ENCODE measurements at regions not wholly inside any gene's neighbourhood (a gene's known extent, or its start where the extent isn't known, plus 50 kb on each side); places are given as distances from the start of the nearest gene placed in this dataset.

DNA sequence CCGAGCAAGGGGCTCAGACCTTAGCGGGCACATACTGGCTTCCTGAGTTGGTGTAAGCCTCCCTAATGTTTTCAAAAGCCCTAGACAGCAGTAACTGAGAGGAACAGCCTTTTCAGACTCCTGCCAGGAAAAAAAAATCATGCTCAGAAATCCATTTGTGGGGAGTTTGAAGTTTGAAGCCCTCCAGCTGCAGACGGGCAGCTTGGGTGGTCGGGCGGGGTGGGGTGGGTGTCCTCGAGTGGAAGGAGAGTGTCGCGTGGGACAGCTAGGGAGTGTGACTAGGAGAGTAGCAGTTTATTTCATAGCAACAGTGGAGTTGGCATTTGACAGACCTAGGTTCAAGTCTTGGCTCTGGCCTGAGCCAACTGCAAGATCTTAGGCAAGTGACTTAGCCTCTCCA lies 90.7 kb upstream of the PITX1 start:
- peaks cover 6% of the 10 kb centered on the region for H3K4me1 ChIP-seq
- H3K27ac ChIP-seq: no peak overlapping the region
- no peak for DNase-seq
- H3K4me3 ChIP-seq: no peak overlapping the region
- H3K9me3 ChIP-seq (replicated peaks): no peaks in the 10 kb centered on the region
- H3K27me3 ChIP-seq: no peaks in the 10 kb centered on the region
- H3K36me3 ChIP-seq: no peaks in the 10 kb centered on the region

DNA sequence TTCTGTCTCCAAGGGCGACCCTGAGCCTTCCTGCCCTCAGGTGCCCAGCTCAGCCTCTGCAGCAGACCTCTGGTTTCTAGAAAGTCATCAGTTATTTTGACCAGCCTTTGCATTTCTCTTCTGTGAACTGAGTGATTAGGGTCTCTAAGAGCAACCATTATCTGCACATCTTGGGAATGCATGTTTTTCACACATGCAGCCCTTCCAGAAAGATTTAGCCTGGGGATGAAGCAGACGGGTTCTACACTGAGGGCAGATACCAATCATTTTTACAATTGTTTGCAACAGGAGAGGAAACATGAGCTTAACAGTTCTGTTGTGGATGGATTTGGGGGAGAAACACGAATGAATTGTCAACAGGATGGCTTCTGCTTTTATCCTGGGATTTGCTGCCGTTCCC lies 90.1 kb upstream of the PITX1 start:
- Histone ChIP-seq H3K4me1 (peaks cover 6% of the 10 kb centered on the region), H3K27ac (no peak overlapping the region), H3K27me3 (no peaks in the 10 kb centered on the region), H3K4me3 (no peak overlapping the region), H3K9me3 (replicated peaks) (no peaks in the 10 kb centered on the region), H3K36me3 (no peaks in the 10 kb centered on the region)
- DNase-seq: no peak

DNA sequence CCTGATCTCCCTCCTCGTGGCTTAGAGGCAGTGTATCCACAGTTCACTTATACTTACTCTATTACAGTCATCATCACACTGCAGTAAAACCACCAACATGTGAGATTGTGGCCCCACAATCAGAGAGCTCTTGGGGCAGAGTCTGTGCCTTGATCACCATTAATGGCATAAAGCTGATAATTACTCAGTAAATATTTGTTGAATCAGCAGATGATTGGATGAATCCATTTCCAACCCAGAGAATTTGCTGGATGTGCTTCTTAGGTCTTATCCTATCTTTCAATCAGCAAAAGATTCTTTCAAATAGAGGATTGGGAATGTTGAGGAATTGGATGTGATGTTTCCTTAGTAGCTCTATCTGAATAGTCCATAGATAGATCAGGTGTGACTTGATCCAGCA lies 88.8 kb upstream of the PITX1 start:
- Histone ChIP-seq H3K27ac (no peak overlapping the region), H3K4me1 (no peaks in the 10 kb centered on the region), H3K4me3 (no peak overlapping the region), H3K27me3 (no peaks in the 10 kb centered on the region), H3K9me3 (replicated peaks) (no peaks in the 10 kb centered on the region), H3K36me3 (no peaks in the 10 kb centered on the region)
- no peak for DNase-seq

DNA sequence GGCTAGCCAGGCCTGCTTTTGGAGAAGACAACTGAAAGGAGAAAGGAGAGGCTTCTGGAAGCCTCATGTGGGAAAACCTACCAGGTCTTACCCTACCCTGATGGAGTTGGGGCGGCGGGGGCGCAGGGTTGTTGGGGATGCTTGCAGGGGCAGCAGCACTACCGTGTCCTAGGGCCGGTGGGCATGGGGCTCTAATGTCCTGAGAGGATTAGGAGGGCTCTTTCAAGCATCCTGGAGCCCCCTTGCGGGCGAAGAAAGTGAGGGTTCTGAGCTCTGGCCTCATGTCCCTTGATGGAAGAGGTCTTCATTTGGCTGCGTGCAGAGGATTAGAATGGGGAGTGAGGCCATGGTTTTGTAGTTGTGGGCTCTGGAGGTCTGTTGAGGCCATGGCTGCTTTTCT lies 86.9 kb upstream of the PITX1 start:
- Histone ChIP-seq H3K27me3 (no peaks in the 10 kb centered on the region), H3K9me3 (replicated peaks) (no peaks in the 10 kb centered on the region), H3K36me3 (no peaks in the 10 kb centered on the region), H3K4me3 (no peak overlapping the region), H3K27ac (no peak overlapping the region), H3K4me1 (no peaks in the 10 kb centered on the region)
- DNase-seq: no peak

DNA sequence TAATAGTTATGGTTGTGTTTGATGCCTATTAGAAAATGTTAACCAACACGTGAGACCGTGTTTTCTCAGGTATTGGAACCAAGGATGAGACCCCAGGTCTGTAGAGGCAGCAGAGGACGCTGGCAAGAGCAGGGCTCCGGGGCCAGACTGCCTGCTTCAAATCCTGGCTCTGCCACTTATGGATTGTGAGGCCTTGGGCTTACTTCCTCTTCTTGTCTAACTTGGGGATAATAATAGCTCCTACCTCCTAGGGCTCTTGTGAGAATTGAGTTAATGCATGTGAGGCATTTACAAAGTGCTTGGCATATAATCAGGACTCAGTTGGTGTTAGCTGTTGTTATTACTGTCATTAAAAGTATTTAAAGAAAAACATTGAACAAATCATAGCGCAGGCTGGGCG lies 85.5 kb upstream of the PITX1 start:
- Histone ChIP-seq H3K4me1 (no peaks in the 10 kb centered on the region), H3K36me3 (no peaks in the 10 kb centered on the region), H3K27ac (no peak overlapping the region), H3K9me3 (replicated peaks) (no peaks in the 10 kb centered on the region), H3K4me3 (no peak overlapping the region), H3K27me3 (no peaks in the 10 kb centered on the region)
- DNase-seq: no peak

DNA sequence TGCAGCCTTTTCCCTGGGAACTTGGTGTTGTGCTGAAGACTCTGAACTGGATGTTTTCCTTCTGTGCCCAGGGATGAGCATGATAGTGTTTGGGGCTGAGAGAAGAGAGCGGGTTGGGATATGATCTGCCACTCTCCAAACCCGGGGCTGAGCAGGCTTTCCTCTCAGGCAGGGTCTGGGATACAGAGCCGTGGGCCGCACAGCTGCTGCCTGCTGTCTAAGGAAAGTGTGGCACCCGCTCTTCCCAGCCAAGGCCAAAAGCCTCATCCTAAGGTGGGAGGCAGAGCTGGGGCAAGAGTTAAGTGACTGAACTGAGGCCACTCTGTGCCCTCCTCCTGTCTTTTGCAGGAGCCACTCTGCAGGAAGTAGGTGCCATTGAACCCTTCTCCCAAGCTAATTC lies 83.6 kb upstream of the PITX1 start:
- DNase-seq: peak in 1 of 2 experiments; percentile 39
- H3K27ac ChIP-seq: no peak overlapping the region
- no peaks in the 10 kb centered on the region for H3K4me1 ChIP-seq
- no peaks in the 10 kb centered on the region for H3K27me3 ChIP-seq
- H3K4me3 ChIP-seq: no peak overlapping the region
- no peaks in the 10 kb centered on the region for H3K9me3 ChIP-seq (replicated peaks)
- H3K36me3 ChIP-seq: no peaks in the 10 kb centered on the region

DNA sequence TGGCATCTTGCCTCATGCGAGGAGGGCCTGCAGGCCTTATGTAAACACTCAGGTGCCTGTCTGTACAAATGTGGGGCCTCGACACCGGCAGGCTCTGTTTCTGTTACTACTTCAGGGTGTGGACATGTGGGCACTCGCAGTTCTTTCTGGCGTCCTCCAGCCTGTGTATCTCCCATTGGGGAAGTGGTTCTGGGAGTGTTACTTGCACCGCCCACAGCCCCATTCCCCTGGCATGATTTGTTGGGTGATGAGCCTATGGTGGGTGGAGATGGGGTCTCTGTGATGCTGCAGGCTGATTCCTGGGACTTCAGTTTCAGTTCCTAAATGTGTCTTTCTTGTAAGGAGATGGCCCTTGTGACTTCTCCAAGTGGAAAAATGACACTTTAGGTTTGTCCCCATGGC lies 82.1 kb upstream of the PITX1 start:
- no peak overlapping the region for H3K4me3 ChIP-seq

DNA sequence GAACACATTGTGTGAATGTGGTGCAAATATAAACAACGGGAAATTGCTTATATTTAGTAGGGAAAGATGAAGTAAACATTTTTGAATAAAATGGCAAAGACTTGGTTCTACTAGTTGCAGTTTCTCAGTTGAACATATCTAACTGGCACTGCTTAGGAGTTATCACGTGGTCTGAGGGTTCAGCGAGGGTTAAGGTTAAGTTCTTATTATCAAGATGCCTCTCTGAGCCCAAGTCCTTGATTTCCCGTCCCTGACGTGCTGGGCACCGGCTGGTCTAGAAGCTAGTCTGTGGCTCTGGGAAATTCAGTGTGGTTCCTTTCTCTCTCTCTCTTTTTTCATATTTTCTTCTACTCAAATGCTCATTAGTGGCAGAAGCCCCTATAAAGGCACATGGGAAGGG lies 81.6 kb upstream of the PITX1 start:
- H3K4me3 ChIP-seq: no peak overlapping the region
- no peak overlapping the region for H3K27ac ChIP-seq

More for the DNA sequence above, 82.1 kb upstream of the PITX1 start:
- no peaks in the 10 kb centered on the region for H3K9me3 ChIP-seq (replicated peaks)
- no peaks in the 10 kb centered on the region for H3K36me3 ChIP-seq
- no peaks in the 10 kb centered on the region for H3K4me1 ChIP-seq
- no peak overlapping the region for H3K27ac ChIP-seq
- no peak for DNase-seq
- no peaks in the 10 kb centered on the region for H3K27me3 ChIP-seq

DNA sequence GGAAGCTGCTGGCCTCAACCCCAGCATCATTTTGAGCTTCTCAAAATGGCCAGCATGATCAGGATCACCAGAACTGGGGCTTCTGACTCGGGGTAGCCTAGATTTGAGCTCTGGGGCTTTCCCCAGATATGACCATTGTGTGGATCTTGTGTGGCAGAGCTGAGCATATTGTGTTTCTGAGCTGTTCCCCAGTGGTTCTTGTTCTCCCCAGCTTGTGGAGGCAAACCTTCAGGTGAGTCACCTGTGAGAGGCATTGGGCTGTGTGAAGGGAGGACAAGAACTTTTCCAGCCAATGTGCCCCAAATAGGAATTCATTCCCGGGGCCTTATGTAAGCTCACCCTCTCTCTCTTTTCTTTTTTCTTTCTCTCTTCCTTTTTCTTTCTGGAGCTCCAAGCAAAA lies 80.7 kb upstream of the PITX1 start:
- H3K4me3 ChIP-seq: no peak overlapping the region
- no peaks in the 10 kb centered on the region for H3K4me1 ChIP-seq

More for the DNA sequence above, 81.6 kb upstream of the PITX1 start:
- Histone ChIP-seq H3K4me1 (no peaks in the 10 kb centered on the region), H3K36me3 (no peaks in the 10 kb centered on the region), H3K27me3 (no peaks in the 10 kb centered on the region), H3K9me3 (replicated peaks) (no peaks in the 10 kb centered on the region)
- DNase-seq: no peak

DNA sequence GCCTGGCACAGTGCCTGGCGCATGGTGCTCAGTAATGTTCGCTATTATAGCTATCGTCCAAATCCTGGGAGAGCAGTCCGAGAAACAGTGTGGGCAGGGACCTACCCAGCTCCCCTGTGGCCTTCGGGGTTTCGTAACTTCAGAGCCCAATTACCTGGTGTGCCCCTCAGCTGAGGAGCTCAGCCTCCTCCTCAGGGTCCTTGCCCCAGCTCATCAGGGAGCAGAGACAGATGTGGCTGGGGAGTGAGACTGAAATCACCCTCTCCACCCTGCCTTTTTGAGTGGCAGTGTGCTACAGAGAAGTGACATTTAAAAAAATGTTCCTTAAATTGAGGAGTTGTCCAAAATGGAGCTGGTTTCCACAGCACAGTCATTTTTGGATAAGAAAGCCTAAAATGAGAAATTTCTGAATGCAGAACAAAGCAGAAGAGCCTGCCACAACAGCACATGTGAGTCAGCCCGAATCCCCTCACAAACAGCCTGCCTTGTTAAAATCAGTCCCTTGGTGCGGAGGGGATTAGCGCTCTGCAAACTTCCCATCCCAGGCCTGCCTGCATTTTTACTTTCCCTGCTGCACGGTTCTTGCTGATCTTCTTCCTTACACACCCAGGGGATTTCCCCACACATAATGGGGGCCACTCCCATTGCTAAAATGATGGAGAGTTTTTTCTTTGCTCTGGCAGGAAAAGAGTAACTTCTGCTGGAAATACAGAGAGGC lies 78.1 kb upstream of the PITX1 start:
- no peaks in the 10 kb centered on the region for H3K4me1 ChIP-seq
- H3K9me3 ChIP-seq (replicated peaks): no peaks in the 10 kb centered on the region
- DNase-seq: peak; percentile 19 to 35

More for the DNA sequence above, 80.7 kb upstream of the PITX1 start:
- H3K36me3 ChIP-seq: no peaks in the 10 kb centered on the region
- H3K27ac ChIP-seq: no peak overlapping the region
- DNase-seq: no peak
- H3K9me3 ChIP-seq (replicated peaks): no peaks in the 10 kb centered on the region
- no peaks in the 10 kb centered on the region for H3K27me3 ChIP-seq

DNA sequence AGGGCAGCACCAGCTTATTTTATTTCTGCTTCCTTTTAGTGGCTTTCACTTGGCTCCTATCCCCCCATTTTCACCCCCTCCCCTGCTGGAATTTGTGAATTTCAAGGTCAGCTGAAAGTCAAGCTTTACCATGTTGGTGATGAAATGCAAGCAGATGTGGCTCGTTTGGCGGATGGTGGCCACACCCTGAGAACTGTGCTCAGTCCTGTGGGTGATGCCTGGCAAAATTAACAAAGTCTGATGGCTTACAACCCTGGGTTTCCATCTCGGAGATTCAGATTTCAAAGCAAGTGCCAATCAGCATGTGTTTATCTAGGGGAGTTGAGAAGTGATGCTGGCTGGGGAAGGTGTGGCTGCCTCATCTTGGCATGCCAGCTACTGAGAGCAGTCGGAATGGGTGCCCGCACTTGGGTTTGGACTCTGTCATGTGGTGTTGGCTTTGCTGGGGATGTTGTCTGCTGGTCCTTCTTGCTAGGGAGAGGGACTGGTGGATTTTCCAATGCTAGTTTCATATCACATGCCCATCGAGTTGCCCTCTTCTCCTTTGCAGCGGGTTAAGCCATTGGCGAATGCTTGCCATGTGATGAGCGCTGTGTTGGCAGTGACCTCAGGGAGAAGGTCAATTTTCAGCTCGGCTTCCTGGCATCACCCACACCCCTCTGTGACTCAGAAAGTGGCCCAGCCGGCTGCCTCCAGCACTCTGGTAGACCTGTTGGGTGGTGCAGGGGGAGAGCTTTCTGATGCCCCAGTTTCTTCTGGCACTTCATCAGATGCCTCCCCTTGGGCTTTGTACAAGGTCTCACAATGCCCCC lies 77.0 kb upstream of the PITX1 start:
- H3K36me3 ChIP-seq: no peaks in the 10 kb centered on the region
- H3K9me3 ChIP-seq (replicated peaks): no peaks in the 10 kb centered on the region
- no peaks in the 10 kb centered on the region for H3K4me1 ChIP-seq
- no peak overlapping the region for H3K27ac ChIP-seq
- no peak overlapping the region for H3K4me3 ChIP-seq
- H3K27me3 ChIP-seq: no peaks in the 10 kb centered on the region
- no peak for DNase-seq

More for the DNA sequence above, 78.1 kb upstream of the PITX1 start:
- Histone ChIP-seq H3K4me3 (no peak overlapping the region), H3K27me3 (no peaks in the 10 kb centered on the region), H3K27ac (no peak overlapping the region), H3K36me3 (no peaks in the 10 kb centered on the region)

DNA sequence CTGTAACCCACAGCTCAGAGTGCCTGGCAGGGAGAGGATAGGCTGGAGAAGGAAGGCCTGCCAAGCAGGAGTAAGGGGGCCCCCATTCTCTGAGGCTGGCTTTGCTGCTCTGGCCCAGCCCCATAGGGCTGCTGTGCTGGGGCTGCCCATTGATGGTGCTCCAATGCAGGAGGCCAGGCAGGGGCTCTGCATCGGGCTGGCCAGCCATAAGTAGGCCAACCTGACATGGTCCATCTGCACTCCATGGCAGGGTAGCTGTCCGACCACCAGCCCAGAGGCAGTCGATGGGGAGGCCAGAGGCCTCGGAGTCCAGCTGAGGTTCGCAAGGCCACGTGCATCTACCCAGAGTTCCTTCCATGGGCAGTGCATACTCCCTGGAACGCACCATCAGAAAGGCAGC lies 75.0 kb upstream of the PITX1 start:
- H3K4me1 ChIP-seq: no peaks in the 10 kb centered on the region
- no peaks in the 10 kb centered on the region for H3K27me3 ChIP-seq
- no peaks in the 10 kb centered on the region for H3K36me3 ChIP-seq
- no peak for DNase-seq
- no peak overlapping the region for H3K27ac ChIP-seq
- no peaks in the 10 kb centered on the region for H3K9me3 ChIP-seq (replicated peaks)
- no peak overlapping the region for H3K4me3 ChIP-seq

DNA sequence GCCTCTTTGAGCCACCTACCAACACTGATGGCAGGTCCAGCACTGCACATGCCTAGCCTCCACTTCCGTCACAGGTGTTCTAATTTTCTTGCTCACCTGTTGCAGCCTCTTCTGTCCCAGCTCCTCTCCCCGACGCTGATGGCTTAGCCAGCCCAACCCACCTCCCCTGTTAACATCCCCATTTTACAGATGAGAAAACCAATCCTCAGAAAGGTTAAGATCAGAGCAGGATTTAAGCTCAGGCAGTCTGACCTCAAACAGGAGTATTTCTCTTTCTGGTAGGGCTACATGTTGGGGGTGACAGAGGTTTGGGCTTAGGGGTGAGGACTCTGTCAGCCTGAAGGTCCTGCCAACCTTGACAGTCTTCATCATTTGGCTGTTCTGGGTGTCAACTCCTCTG lies 74.5 kb upstream of the PITX1 start:
- Histone ChIP-seq H3K9me3 (replicated peaks) (no peaks in the 10 kb centered on the region), H3K27ac (no peak overlapping the region), H3K36me3 (no peaks in the 10 kb centered on the region), H3K4me1 (no peaks in the 10 kb centered on the region), H3K4me3 (no peak overlapping the region), H3K27me3 (no peaks in the 10 kb centered on the region)
- DNase-seq: no peak

DNA sequence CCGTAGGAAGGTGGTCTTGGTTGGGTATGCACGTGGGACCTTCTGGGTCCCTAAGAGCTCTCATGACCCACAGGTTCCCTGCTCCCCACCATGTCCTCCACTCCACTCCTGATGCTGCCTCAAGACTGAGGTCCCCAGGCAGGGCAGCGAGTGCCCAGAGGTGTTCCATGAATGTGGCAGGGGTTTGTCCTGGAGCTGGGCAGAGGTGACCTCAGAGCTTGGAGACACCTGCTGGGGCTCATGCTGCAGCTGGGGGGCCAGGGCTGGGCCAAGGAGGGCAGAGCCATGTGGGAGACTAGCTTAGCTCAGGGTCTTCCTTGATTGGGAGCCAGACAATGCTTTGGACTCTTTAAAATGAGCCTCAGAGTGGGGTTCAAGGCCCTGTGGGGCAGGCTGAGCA lies 74.0 kb upstream of the PITX1 start:
- no peaks in the 10 kb centered on the region for H3K9me3 ChIP-seq (replicated peaks)
- DNase-seq: no peak
- no peaks in the 10 kb centered on the region for H3K27me3 ChIP-seq
- no peaks in the 10 kb centered on the region for H3K36me3 ChIP-seq
- no peak overlapping the region for H3K27ac ChIP-seq
- no peaks in the 10 kb centered on the region for H3K4me1 ChIP-seq
- no peak overlapping the region for H3K4me3 ChIP-seq

DNA sequence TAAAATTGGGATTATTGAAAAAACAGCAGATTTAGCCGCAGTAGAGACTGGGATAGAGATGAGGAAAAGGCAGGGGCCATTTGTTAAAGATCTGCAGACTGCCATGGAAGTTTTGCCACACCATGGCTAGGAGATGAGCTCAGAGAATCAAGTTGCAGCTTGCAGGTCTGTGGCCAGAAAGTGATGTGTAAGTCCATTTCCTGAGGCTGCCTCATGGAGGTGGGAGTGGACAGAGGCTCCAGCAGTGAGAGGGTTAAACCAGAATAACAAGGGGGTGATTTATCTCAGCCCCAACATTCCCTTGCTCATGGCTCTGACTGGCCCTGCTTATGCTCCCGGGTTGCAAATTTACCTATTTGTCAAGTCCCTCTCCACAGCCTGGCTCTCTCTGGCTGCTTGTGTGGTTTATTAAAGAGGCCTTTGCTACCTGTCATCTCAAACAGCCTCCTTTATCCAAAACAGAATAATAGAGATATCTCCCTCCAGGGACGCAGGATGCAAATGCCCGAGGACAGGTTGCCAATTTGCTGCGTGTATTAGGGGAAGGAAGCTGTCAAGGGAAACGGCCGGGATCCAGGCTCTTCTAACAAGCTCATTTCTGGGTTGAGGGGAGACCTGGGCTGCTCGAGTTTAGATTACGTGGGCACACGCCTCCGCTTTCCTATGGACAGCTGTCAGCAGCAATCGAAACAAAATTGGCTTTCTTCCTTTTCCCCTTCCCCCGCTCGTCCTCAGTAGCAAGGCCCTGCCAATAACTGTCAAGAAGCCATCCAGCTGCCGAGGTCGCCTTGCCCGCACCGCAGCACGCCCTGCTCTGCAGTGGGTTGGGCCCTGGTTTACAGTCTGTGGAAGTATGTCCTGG lies 72.8 kb upstream of the PITX1 start:
- H3K9me3 ChIP-seq (replicated peaks): no peaks in the 10 kb centered on the region
- no peak for DNase-seq
- H3K27ac ChIP-seq: no peak overlapping the region
- H3K4me3 ChIP-seq: no peak overlapping the region
- H3K4me1 ChIP-seq: no peaks in the 10 kb centered on the region
- H3K36me3 ChIP-seq: no peaks in the 10 kb centered on the region
- H3K27me3 ChIP-seq: no peaks in the 10 kb centered on the region
